K562 (cell line): ENCODE measurements at regions not wholly inside any gene's neighbourhood (a gene's known extent, or its start where the extent isn't known, plus 50 kb on each side); places are given as distances from the start of the nearest gene placed in this dataset.

ENCODE experiments used
- ATAC-seq: fragments of 200-7000 bp; cut with Tn5 transposase; 3 replicates; pipeline ENCODE4 v1.9.1; 2020; ENCODE audit warnings: moderate library complexity
- BruUV-seq: library from RNA; stranded (reverse); fragments of 400-500 nt; replicated peaks from 2 replicates; lab custom pipeline; 2021; lab: Mats Ljungman, UMichigan
- CTCF ChIA-PET: fragments of 300-600 bp; formaldehyde crosslinking; extraction: SDS; loops from one replicate; lab custom pipeline; 2021; ENCODE audit warnings: low intra/inter-chr PET ratio; lab: Yijun Ruan, JAX
- POLR2A ChIA-PET: fragments of 300-600, 350-650 bp; sonication (Branson Sonifier 250); formaldehyde crosslinking; extraction: SDS; loops from one replicate; lab custom pipeline; 2021; ENCODE audit warnings: antibody characterized with exemption, inconsistent platforms; lab: Yijun Ruan, JAX
- DNase-seq, 4 experiments: peaks; one replicate each; pipeline versions ENCODE4 v3.0.0 to v3.0.0-alpha.2; 2011 to 2018; ENCODE audit warnings: low spot score in 3 of 4, mixed read lengths in 3 of 4; ENCODE audit errors: extremely low read depth in 1 of 4
- FAIRE-seq: peaks from 2 replicates; lab custom pipeline; 2011; peaks lifted over from hg19 to GRCh38; lab: Jason Lieb, UNC
- H2AFZ ChIP-seq: 2 replicates; pipeline ENCODE4 v1.6.0; 2011; ENCODE audit warnings: low read depth, low read length, control low read depth, inconsistent platforms
- H3K27ac ChIP-seq: fragments of 200-600 bp; 3 replicates; pipeline ENCODE4 v1.8.0; 2011; ENCODE audit warnings: low read depth, mild to moderate bottlenecking, control low read depth, inconsistent platforms, low read length, moderate library complexity, mixed read lengths; ENCODE audit errors: extremely low read depth
- H3K27me3 ChIP-seq, 2 experiments: fragments of 300-600 bp in 1 of 2; 2 replicates in 1 of 2; 3 replicates in 1 of 2; pipeline versions ENCODE4 v1.6.0 to v1.8.0; 2011; ENCODE audit warnings: inconsistent platforms in 2 of 2, low read length in 2 of 2, mild to moderate bottlenecking in 1 of 2, mixed read lengths in 1 of 2, moderate library complexity in 1 of 2; ENCODE audit not compliant: control insufficient read depth in 2 of 2, insufficient read depth in 2 of 2
- H3K36me3 ChIP-seq: fragments of 300-600 bp; 3 replicates; pipeline ENCODE4 v1.8.0; 2011; ENCODE audit warnings: mild to moderate bottlenecking, low read length, inconsistent platforms; ENCODE audit not compliant: control insufficient read depth, insufficient read depth
- H3K4me1 ChIP-seq, 2 experiments: fragments of 200-600 bp in 1 of 2; replicated peaks in 1 of 2; 2 replicates in 1 of 2; 3 replicates in 1 of 2; pipeline versions ENCODE4 v1.5.1 to v1.8.0; 2011; ENCODE audit warnings: inconsistent platforms in 2 of 2, low read length in 2 of 2, mild to moderate bottlenecking in 1 of 2, mixed read lengths in 1 of 2, moderate library complexity in 1 of 2; ENCODE audit not compliant: control insufficient read depth in 2 of 2, insufficient read depth in 2 of 2
- H3K4me2 ChIP-seq: 2 replicates; pipeline ENCODE4 v1.6.1; 2011; ENCODE audit warnings: low read length, control low read depth, inconsistent platforms, mixed read lengths; ENCODE audit not compliant: insufficient read depth
- H3K4me3 ChIP-seq: fragments of 200-600 bp; sonication (generic), shearing (Covaris generic); 2 replicates; pipeline ENCODE4 v1.5.1; 2016; ENCODE audit warnings: control low read depth, inconsistent platforms
- H3K79me2 ChIP-seq: fragments of 200-600 bp; 3 replicates; pipeline ENCODE4 v1.8.0; 2011; ENCODE audit warnings: low read length, inconsistent platforms; ENCODE audit not compliant: control insufficient read depth, insufficient read depth
- H3K9ac ChIP-seq, 2 experiments: 2 replicates each; pipeline versions ENCODE4 v1.6.0 to v1.6.1; 2011; ENCODE audit warnings: low read depth in 2 of 2, low read length in 2 of 2, control low read depth in 1 of 2, inconsistent platforms in 1 of 2, mild to moderate bottlenecking in 1 of 2, mixed read lengths in 1 of 2; ENCODE audit not compliant: insufficient read depth in 1 of 2
- H3K9me1 ChIP-seq: one replicate; pipeline ENCODE4 v1.6.0; 2011; ENCODE audit warnings: inconsistent platforms, mild to moderate bottlenecking, low read length, moderate library complexity; ENCODE audit not compliant: control insufficient read depth, insufficient read depth
- H3K9me3 ChIP-seq: replicated peaks from 2 replicates; pipeline ENCODE4 v1.5.1; 2011; ENCODE audit warnings: low read depth, low read length, inconsistent platforms; ENCODE audit not compliant: control insufficient read depth, insufficient read depth
- H4K20me1 ChIP-seq: replicated peaks from 2 replicates; pipeline ENCODE4 v1.6.1; 2011; ENCODE audit warnings: low read length, inconsistent platforms, mixed read lengths; ENCODE audit not compliant: control insufficient read depth, insufficient read depth
- CTCF ChIP-seq, 3 experiments: IDR thresholded peaks in 2 of 3; conservative IDR thresholded peaks in 1 of 3; 2 replicates each; pipeline ENCODE4 v1.5.1; 2011 to 2012; ENCODE audit warnings: low read length in 3 of 3, mild to moderate bottlenecking in 3 of 3, control low read depth in 2 of 3, improper control_type of control experiment in 1 of 3, inconsistent platforms in 1 of 3, low read depth in 1 of 3, mixed read lengths in 1 of 3, moderate library complexity in 1 of 3; ENCODE audit not compliant: insufficient read depth in 2 of 3
- RUNX1 ChIP-seq: sonication (generic); IDR thresholded peaks from 2 replicates; pipeline ENCODE4 v1.6.1; 2016; ENCODE audit warnings: antibody characterized with exemption, low read depth
- THRAP3 ChIP-seq: fragments of 450-650 bp; IDR thresholded peaks from 2 replicates; pipeline ENCODE4 v1.6.1; 2016; ENCODE audit warnings: mild to moderate bottlenecking, inconsistent platforms, borderline replicate concordance
- ZEB2 ChIP-seq: fragments of 450-650 bp; IDR thresholded peaks from 2 replicates; pipeline ENCODE4 v1.6.1; 2016
- WGBS: fragments of 100-300 bp; shearing (Covaris generic); methylation state at CpG from one replicate; pipeline ENCODE4 v1.1.6; 2016; ENCODE audit warnings: low coverage, mixed read lengths; ENCODE audit not compliant: insufficient coverage; ENCODE audit errors: missing lambda C conversion rate; 5-methylcytosine and 5-hydroxymethylcytosine counted together
- in situ Hi-C: fragments of 300-500 bp; cut with MboI; formaldehyde crosslinking; loops from 4 replicates; pipeline ENCODE4 v1.15.0; 2018; ENCODE audit warnings: inconsistent platforms, mixed read lengths
- intact Hi-C: fragments of 100-400 bp; cut with micrococcal nuclease; formaldehyde crosslinking; loops from 2 replicates; pipeline ENCODE4 v1.14.2; 2022

GRCh38 chr20:60362531-60362930 is 404.3 kb downstream of the CDH26 start (continued):
- no peak for TF ChIP-seq RUNX1

DNA sequence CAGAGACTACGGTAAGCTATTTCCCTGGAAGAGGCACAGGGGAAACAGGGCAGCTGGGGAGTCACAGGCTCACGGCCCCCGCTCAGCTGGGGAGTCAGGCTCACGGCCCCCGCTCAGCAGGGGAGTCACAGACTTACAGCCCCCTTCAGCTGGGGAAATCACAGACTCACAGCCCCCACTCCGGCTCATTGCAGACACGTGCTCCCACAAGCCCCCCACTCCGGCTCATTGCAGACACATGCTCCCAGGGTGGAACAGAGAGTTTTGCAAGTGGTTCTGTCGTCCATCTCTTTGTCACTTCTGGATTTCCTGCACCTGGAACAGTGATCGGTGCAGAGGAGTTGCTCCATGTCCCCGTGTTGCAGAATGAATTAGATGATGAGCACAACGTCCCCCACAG is 405.5 kb downstream of the CDH26 start:
- no peaks in the 10 kb centered on the region for H3K36me3 ChIP-seq
- no peak for TF ChIP-seq THRAP3
- TF ChIP-seq, all 486 proteins: peak for 0
- no peaks in the 10 kb centered on the region for H3K9me1 ChIP-seq
- H3K27ac ChIP-seq: no peak overlapping the region
- ATAC-seq (no peak), FAIRE-seq (no peak), DNase-seq (no peak)
- H3K9ac ChIP-seq: no peak overlapping the region
- no peak overlapping the region for H3K4me2 ChIP-seq
- ChIA-PET CTCF (no interaction called here), POLR2A (interaction anchor here (0.6 kb wide), 1 partner anchor 427 kb away, joined by 3 read pairs; no protein-coding TSS in a partner anchor)
- H2AFZ ChIP-seq: no peak overlapping the region
- 3% methylated on average over 11 of the region's 12 CpGs for WGBS
- H3K4me3 ChIP-seq: no peak overlapping the region
- H3K4me1 ChIP-seq: no peaks in the 10 kb centered on the region
- intact Hi-C loops: no loop called here
- H3K27me3 ChIP-seq: no peaks in the 10 kb centered on the region; a peak in 1 of 5 replicates
- no TSS peak for BruUV-seq
- H3K79me2 ChIP-seq: no peaks in the 10 kb centered on the region
- H4K20me1 ChIP-seq: 0 out of 2 replicates have a peak, but pooled peaks cover 2% of the 10 kb centered on the region
- in situ Hi-C loops: no loop called here
- H3K9me3 ChIP-seq: no peaks in the 10 kb centered on the region

DNA sequence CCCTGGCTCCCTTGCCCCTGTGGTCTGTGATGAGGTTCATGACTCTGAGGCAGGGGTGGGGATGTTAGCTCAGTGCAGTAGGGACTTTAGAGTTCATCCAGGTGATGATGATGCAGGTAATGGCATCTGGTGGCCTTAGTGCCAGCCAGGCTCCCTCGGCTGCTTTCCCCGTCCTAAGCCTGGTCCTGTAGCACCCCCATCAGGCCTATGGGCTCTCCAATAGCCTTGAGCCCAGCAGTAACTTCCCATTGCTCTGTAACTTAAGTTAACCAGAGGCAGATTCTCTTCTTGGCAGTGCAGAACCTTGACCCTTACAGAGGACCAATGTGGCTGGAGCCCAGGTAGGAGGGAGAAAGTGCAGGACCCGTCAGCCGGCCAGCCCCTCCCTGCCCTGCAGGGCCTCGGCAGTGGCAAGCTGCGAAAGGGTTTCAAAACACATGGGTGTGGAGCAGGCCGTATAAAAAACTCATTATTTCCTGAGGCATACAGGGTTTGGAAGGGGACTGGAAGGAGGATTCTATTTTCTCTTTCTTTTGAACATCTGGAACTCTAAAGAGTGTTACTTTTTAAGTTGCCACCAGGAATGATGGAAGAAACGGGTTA is 406.9 kb downstream of the CDH26 start:
- Histone ChIP-seq H3K9ac (no peak overlapping the region), H4K20me1 (0 out of 2 replicates have a peak, but pooled peaks cover 2% of the 10 kb centered on the region), H2AFZ (no peak overlapping the region), H3K36me3 (no peaks in the 10 kb centered on the region), H3K9me1 (no peaks in the 10 kb centered on the region), H3K79me2 (no peaks in the 10 kb centered on the region), H3K4me1 (no peaks in the 10 kb centered on the region), H3K27ac (no peak overlapping the region), H3K27me3 (no peaks in the 10 kb centered on the region; a peak in 1 of 5 replicates), H3K9me3 (no peaks in the 10 kb centered on the region), H3K4me3 (no peak overlapping the region), H3K4me2 (no peak overlapping the region)
- peak; percentile 23 to 39 (median 27); a peak in 3 of 6 replicates for TF ChIP-seq CTCF (IDR thresholded peaks at IDR 0.05 in 2 of 3, conservative IDR thresholded peaks at IDR 0.05 in 1 of 3; ENCODE audit: insufficient read depth in 2 of 3, low read depth in 1 of 3, low read length in 3 of 3)
- TF ChIP-seq ZEB2: no peak
- intact Hi-C loops: no loop called here
- CTCF ChIA-PET: no interaction called here
- FAIRE-seq (no peak), ATAC-seq (no peak), DNase-seq (no peak)
- BruUV-seq: no TSS peak
- 0% methylated on average over 8 of the region's 8 CpGs for WGBS
- POLR2A ChIA-PET: no interaction called here
- in situ Hi-C loops: no loop called here
